ENCODE measurements at regions not wholly inside any gene's neighbourhood (a gene's known extent, or its start where the extent isn't known, plus 50 kb on each side); places are given as distances from the start of the nearest gene placed in this dataset.

- H3K27me3 ChIP-seq (ENCODE audit: insufficient read depth, low read length, poor library complexity, severe bottlenecking): no peaks in the 10 kb centered on the region
- no peak overlapping the region for H3K4me3 Mint-ChIP-seq
- no peaks in the 10 kb centered on the region for H3K36me3 ChIP-seq (ENCODE audit: insufficient read depth, low read length)
- POLR2A ChIA-PET: no interaction called here
- H3K4me1 ChIP-seq (ENCODE audit: insufficient read depth, low read length): no peaks in the 10 kb centered on the region
- peak overlapping the region in 1 of 8 donors; percentile 51 for H3K27ac Mint-ChIP-seq
- peaks cover 12 to 21% of the 10 kb centered on the region in 2 donors for H3K27me3 Mint-ChIP-seq
- H3K4me1 Mint-ChIP-seq: no peaks in the 10 kb centered on the region
- no peaks in the 10 kb centered on the region for H3K36me3 Mint-ChIP-seq
- CTCF ChIA-PET: no interaction called here
- H3K4me3 ChIP-seq (ENCODE audit: low read length): no peak overlapping the region
- H3K9me3 Mint-ChIP-seq: no peaks in the 10 kb centered on the region
- H3K27ac ChIP-seq (ENCODE audit: low read depth, low read length): no peak overlapping the region
- H3K9me3 ChIP-seq (ENCODE audit: low read length): no peaks in the 10 kb centered on the region
- DNase-seq: no peak
Measured at GRCh38 chr11:69566001-69566400, 75.0 kb upstream of the CCND1 start.

GRCh38 chr11:69567951-69568808, 72.8 kb upstream of the CCND1 start:
- Mint-ChIP-seq H3K36me3 (no peaks in the 10 kb centered on the region), H3K27ac (no peak overlapping the region), H3K27me3 (peaks cover 6 to 34% of the 10 kb centered on the region in 2 donors), H3K4me1 (no peaks in the 10 kb centered on the region), H3K4me3 (no peak overlapping the region), H3K9me3 (no peaks in the 10 kb centered on the region)
- Histone ChIP-seq H3K9me3 (ENCODE audit: low read length) (no peaks in the 10 kb centered on the region), H3K36me3 (ENCODE audit: insufficient read depth, low read length) (no peaks in the 10 kb centered on the region), H3K27ac (ENCODE audit: low read depth, low read length) (no peak overlapping the region), H3K27me3 (ENCODE audit: insufficient read depth, low read length, poor library complexity, severe bottlenecking) (no peaks in the 10 kb centered on the region), H3K4me3 (ENCODE audit: low read length) (no peak overlapping the region), H3K4me1 (ENCODE audit: insufficient read depth, low read length) (no peaks in the 10 kb centered on the region)
- CTCF ChIA-PET: no interaction called here
- DNase-seq: no peak
- POLR2A ChIA-PET: no interaction called here

- Mint-ChIP-seq H3K4me1 (no peaks in the 10 kb centered on the region), H3K4me3 (no peak overlapping the region), H3K9me3 (no peaks in the 10 kb centered on the region), H3K36me3 (no peaks in the 10 kb centered on the region), H3K27me3 (peaks cover 4 to 32% of the 10 kb centered on the region in 2 donors), H3K27ac (no peak overlapping the region)
- Histone ChIP-seq H3K4me3 (ENCODE audit: low read length) (no peak overlapping the region), H3K9me3 (ENCODE audit: low read length) (no peaks in the 10 kb centered on the region), H3K27ac (ENCODE audit: low read depth, low read length) (no peak overlapping the region), H3K27me3 (ENCODE audit: insufficient read depth, low read length, poor library complexity, severe bottlenecking) (no peaks in the 10 kb centered on the region), H3K36me3 (ENCODE audit: insufficient read depth, low read length) (no peaks in the 10 kb centered on the region), H3K4me1 (ENCODE audit: insufficient read depth, low read length) (no peaks in the 10 kb centered on the region)
- ChIA-PET POLR2A (no interaction called here), CTCF (no interaction called here)
- DNase-seq: no peak
Measured at GRCh38 chr11:69568809-69569097, 72.2 kb upstream of the CCND1 start.

- no peaks in the 10 kb centered on the region for H3K27me3 ChIP-seq (ENCODE audit: insufficient read depth, low read length, poor library complexity, severe bottlenecking)
- Mint-ChIP-seq H3K4me3 (no peak overlapping the region), H3K27me3 (peaks cover 4 to 31% of the 10 kb centered on the region in 2 donors), H3K9me3 (no peaks in the 10 kb centered on the region), H3K27ac (no peak overlapping the region), H3K4me1 (no peaks in the 10 kb centered on the region), H3K36me3 (no peaks in the 10 kb centered on the region)
- ChIA-PET POLR2A (no interaction called here), CTCF (no interaction called here)
- no peaks in the 10 kb centered on the region for H3K9me3 ChIP-seq (ENCODE audit: low read length)
- DNase-seq: peak in 1 of 5 donors; percentile 29
- no peaks in the 10 kb centered on the region for H3K4me1 ChIP-seq (ENCODE audit: insufficient read depth, low read length)
- no peak overlapping the region for H3K4me3 ChIP-seq (ENCODE audit: low read length)
- H3K36me3 ChIP-seq (ENCODE audit: insufficient read depth, low read length): no peaks in the 10 kb centered on the region
- H3K27ac ChIP-seq (ENCODE audit: low read depth, low read length): no peak overlapping the region
Measured at GRCh38 chr11:69569306-69570200, 71.4 kb upstream of the CCND1 start.

- H3K4me1 Mint-ChIP-seq: no peaks in the 10 kb centered on the region
- peaks cover 8 to 38% of the 10 kb centered on the region in 2 donors for H3K27me3 Mint-ChIP-seq
- no peaks in the 10 kb centered on the region for H3K9me3 Mint-ChIP-seq
- H3K4me3 Mint-ChIP-seq: no peak overlapping the region
- no peak overlapping the region for H3K4me3 ChIP-seq (ENCODE audit: low read length)
- no peak overlapping the region for H3K27ac Mint-ChIP-seq
- H3K27ac ChIP-seq (ENCODE audit: low read depth, low read length): no peak overlapping the region
- POLR2A ChIA-PET: no interaction called here
- CTCF ChIA-PET: no interaction called here
- H3K4me1 ChIP-seq (ENCODE audit: insufficient read depth, low read length): no peaks in the 10 kb centered on the region
- no peaks in the 10 kb centered on the region for H3K36me3 ChIP-seq (ENCODE audit: insufficient read depth, low read length)
- DNase-seq: peak in 1 of 5 donors; percentile 30
- no peaks in the 10 kb centered on the region for H3K27me3 ChIP-seq (ENCODE audit: insufficient read depth, low read length, poor library complexity, severe bottlenecking)
- no peaks in the 10 kb centered on the region for H3K9me3 ChIP-seq (ENCODE audit: low read length)
- H3K36me3 Mint-ChIP-seq: no peaks in the 10 kb centered on the region
Measured at GRCh38 chr11:69572233-69572860, 68.6 kb upstream of the CCND1 start.

GRCh38 chr11:69572861-69573260, 68.1 kb upstream of the CCND1 start:
- no peaks in the 10 kb centered on the region for H3K4me1 Mint-ChIP-seq
- H3K36me3 Mint-ChIP-seq: no peaks in the 10 kb centered on the region
- Histone ChIP-seq H3K36me3 (ENCODE audit: insufficient read depth, low read length) (no peaks in the 10 kb centered on the region), H3K9me3 (ENCODE audit: low read length) (no peaks in the 10 kb centered on the region), H3K4me1 (ENCODE audit: insufficient read depth, low read length) (no peaks in the 10 kb centered on the region), H3K4me3 (ENCODE audit: low read length) (no peak overlapping the region), H3K27ac (ENCODE audit: low read depth, low read length) (no peak overlapping the region), H3K27me3 (ENCODE audit: insufficient read depth, low read length, poor library complexity, severe bottlenecking) (no peaks in the 10 kb centered on the region)
- no peak for DNase-seq
- H3K27ac Mint-ChIP-seq: no peak overlapping the region
- ChIA-PET POLR2A (no interaction called here), CTCF (no interaction called here)
- peaks cover 10 to 42% of the 10 kb centered on the region in 2 donors for H3K27me3 Mint-ChIP-seq
- no peaks in the 10 kb centered on the region for H3K9me3 Mint-ChIP-seq
- H3K4me3 Mint-ChIP-seq: no peak overlapping the region

GRCh38 chr11:69573761-69574607, 67.0 kb upstream of the CCND1 start:
- Mint-ChIP-seq H3K4me3 (no peak overlapping the region), H3K36me3 (no peaks in the 10 kb centered on the region), H3K27ac (peak overlapping the region in 1 of 8 donors; percentile 31), H3K9me3 (no peaks in the 10 kb centered on the region), H3K4me1 (no peaks in the 10 kb centered on the region), H3K27me3 (peaks cover 14 to 46% of the 10 kb centered on the region in 2 donors)
- Histone ChIP-seq H3K4me3 (ENCODE audit: low read length) (no peak overlapping the region), H3K27ac (ENCODE audit: low read depth, low read length) (no peak overlapping the region), H3K36me3 (ENCODE audit: insufficient read depth, low read length) (no peaks in the 10 kb centered on the region), H3K27me3 (ENCODE audit: insufficient read depth, low read length, poor library complexity, severe bottlenecking) (no peaks in the 10 kb centered on the region), H3K4me1 (ENCODE audit: insufficient read depth, low read length) (no peaks in the 10 kb centered on the region), H3K9me3 (ENCODE audit: low read length) (no peaks in the 10 kb centered on the region)
- ChIA-PET CTCF (no interaction called here), POLR2A (no interaction called here)
- DNase-seq: no peak

All from CD8-positive, alpha-beta memory T cell (primary cell).